ENCODE measurements at regions not wholly inside any gene's neighbourhood (a gene's known extent, or its start where the extent isn't known, plus 50 kb on each side); places are given as distances from the start of the nearest gene placed in this dataset.

DNA sequence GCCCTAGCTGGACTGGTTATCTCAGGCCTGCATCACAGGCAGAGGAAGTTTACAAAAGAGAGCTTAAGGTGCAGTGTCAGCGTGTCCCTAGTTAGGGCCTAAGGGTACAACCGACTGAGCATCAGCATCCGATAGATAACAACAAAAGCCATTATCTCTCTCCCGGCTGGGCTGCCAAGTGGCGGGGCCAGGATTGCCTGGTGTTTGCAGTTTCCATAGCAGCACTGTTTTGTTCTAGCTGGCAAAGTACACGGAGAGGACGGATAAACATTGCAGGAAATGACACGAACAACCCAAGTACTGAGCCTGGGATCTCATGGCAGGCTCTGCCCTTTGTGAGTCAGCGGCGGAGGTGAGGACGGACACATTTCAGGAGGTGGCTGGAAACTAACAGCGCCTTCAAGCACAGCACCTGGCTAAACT, 104.7 kb upstream of the NOCT start:
- peak; percentile 12 for DNase-seq (ENCODE audit: low spot score, unreplicated experiment)
- Mint-ChIP-seq H3K36me3 (ENCODE audit: insufficient read depth) (no peaks in the 10 kb centered on the region), H3K27ac (peak overlapping the region; percentile 93), H3K9me3 (ENCODE audit: low read depth) (no peaks in the 10 kb centered on the region), H3K27me3 (no peaks in the 10 kb centered on the region), H3K4me1 (ENCODE audit: low read depth) (peaks cover 54% of the 10 kb centered on the region), H3K4me3 (ENCODE audit: low read depth) (peak overlapping the region; percentile 48)
- TF ChIP-seq, protein P1, sequence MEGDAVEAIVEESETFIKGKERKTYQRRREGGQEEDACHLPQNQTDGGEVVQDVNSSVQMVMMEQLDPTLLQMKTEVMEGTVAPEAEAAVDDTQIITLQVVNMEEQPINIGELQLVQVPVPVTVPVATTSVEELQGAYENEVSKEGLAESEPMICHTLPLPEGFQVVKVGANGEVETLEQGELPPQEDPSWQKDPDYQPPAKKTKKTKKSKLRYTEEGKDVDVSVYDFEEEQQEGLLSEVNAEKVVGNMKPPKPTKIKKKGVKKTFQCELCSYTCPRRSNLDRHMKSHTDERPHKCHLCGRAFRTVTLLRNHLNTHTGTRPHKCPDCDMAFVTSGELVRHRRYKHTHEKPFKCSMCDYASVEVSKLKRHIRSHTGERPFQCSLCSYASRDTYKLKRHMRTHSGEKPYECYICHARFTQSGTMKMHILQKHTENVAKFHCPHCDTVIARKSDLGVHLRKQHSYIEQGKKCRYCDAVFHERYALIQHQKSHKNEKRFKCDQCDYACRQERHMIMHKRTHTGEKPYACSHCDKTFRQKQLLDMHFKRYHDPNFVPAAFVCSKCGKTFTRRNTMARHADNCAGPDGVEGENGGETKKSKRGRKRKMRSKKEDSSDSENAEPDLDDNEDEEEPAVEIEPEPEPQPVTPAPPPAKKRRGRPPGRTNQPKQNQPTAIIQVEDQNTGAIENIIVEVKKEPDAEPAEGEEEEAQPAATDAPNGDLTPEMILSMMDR (IDR thresholded peaks at IDR 0.05; ENCODE audit: unreplicated experiment) = no peak

DNA sequence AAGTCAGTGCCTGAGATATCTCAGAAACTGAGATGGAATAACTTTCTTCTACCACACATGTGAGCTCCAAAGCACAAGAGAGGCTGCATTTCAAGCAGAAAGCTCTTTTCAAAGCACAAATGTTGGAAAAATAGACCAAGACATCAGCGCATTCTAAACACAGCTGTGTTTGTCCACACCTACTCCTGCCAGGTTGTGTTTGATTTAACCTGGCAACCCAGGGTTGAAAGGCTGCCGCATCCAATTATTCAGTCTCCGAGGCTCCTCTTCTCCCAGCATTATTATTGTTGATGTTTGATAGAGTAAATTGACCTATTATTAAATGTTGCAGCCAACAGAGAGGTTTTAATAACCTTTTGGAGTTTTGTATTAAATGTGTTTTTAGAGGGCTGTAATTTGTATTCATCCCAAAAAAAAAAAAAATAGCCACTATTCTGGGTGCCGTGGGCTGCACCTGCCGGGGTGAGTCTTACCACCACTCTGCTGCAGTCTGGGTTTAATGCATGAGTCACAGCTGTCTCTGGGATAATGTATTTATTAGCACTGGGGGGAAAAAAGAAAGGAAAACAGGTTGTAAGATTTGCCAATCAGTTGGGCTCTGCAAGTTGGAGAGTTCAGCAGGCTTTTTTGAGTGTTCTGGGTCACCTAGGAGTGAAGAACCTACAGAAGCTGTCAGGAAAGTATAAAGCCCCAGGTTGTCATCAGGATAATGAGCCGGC, 105.2 kb upstream of the NOCT start:
- DNase-seq (ENCODE audit: low spot score, unreplicated experiment) = no peak
- Mint-ChIP-seq H3K27me3 (no peaks in the 10 kb centered on the region), H3K36me3 (ENCODE audit: insufficient read depth) (no peaks in the 10 kb centered on the region), H3K4me1 (ENCODE audit: low read depth) (peaks cover 50% of the 10 kb centered on the region), H3K9me3 (ENCODE audit: low read depth) (no peaks in the 10 kb centered on the region), H3K27ac (peak overlapping the region; percentile 93), H3K4me3 (ENCODE audit: low read depth) (peak overlapping the region; percentile 48)
- TF ChIP-seq, protein P1 (IDR thresholded peaks at IDR 0.05; ENCODE audit: unreplicated experiment) = no peak

DNA sequence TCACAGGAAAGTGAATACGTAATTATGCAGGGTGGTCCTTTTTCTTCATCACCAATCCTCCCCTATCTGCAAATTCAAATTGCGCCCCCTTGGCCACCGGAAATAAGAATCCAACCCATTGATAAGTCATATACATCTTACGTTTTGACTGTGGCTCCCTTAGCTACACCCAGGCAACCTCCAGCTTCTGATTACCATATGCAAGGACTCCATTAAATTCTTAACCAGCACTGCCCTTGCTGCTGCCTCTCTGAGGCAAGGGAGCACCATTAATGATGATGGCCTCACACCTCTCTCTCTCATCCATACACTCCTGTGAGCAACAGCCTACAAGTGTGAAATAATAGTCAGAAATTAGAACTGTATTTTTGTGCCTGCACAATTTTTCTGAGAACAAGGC, 106.0 kb upstream of the NOCT start:
- DNase-seq (ENCODE audit: low spot score, unreplicated experiment) = no peak
- H3K9me3 Mint-ChIP-seq (ENCODE audit: low read depth) = no peaks in the 10 kb centered on the region
- H3K4me3 Mint-ChIP-seq (ENCODE audit: low read depth) = no peak overlapping the region
- no peaks in the 10 kb centered on the region for H3K36me3 Mint-ChIP-seq (ENCODE audit: insufficient read depth)
- TF ChIP-seq, protein P1 (IDR thresholded peaks at IDR 0.05; ENCODE audit: unreplicated experiment) = no peak
- H3K27ac Mint-ChIP-seq = peak overlapping the region; percentile 93
- H3K27me3 Mint-ChIP-seq = no peaks in the 10 kb centered on the region
- peaks cover 57% of the 10 kb centered on the region for H3K4me1 Mint-ChIP-seq (ENCODE audit: low read depth)

DNA sequence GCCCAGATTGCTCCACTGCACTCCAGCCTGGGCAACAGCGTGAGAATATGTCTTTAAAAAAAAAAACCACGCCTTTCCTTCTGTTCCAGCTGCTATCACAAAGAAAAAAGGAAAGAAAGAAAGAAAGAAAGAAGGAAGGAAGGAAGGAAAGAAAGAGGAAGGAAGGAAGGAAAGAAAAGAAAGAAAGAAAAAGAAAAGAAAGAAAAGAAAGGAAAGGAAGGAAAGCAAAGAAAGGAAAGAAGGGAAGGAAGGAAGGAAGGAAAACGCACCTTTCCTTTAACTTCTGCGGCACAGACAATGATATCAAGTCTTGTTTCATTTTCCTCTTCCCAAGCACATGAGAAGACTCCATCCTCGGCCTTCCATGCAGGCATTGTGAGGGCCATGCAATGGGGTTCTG, 107.4 kb upstream of the NOCT start:
- Mint-ChIP-seq H3K9me3 (ENCODE audit: low read depth) (no peaks in the 10 kb centered on the region), H3K27ac (peak overlapping the region; percentile 85), H3K4me3 (ENCODE audit: low read depth) (no peak overlapping the region), H3K36me3 (ENCODE audit: insufficient read depth) (no peaks in the 10 kb centered on the region), H3K27me3 (no peaks in the 10 kb centered on the region), H3K4me1 (ENCODE audit: low read depth) (peaks cover 60% of the 10 kb centered on the region)
- TF ChIP-seq, protein P1 (IDR thresholded peaks at IDR 0.05; ENCODE audit: unreplicated experiment) = no peak
- no peak for DNase-seq (ENCODE audit: low spot score, unreplicated experiment)

DNA sequence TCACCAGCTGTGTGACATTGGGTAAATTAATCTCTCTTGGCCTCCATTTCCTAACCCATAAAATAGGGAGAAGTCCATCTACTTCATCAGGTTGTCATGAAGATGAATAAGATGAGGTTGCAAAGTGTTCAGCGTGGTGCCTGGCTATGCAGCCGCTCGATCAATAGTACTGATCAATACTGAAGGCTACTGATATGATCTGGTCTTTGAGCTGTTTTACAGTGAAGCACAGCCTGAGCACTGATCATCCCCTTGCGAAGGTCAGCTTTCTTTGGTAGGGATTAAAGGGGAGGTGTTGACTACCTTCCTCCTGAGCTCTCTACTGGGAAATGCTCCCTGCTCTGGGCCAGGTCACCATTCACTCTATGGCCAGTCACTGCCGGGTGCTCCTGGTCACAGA, 108.4 kb upstream of the NOCT start:
- peaks cover 51% of the 10 kb centered on the region for H3K4me1 Mint-ChIP-seq (ENCODE audit: low read depth)
- H3K27ac Mint-ChIP-seq = peak overlapping the region; percentile 85
- TF ChIP-seq, protein P1 (IDR thresholded peaks at IDR 0.05; ENCODE audit: unreplicated experiment) = no peak
- no peaks in the 10 kb centered on the region for H3K27me3 Mint-ChIP-seq
- DNase-seq (ENCODE audit: low spot score, unreplicated experiment) = no peak
- no peaks in the 10 kb centered on the region for H3K36me3 Mint-ChIP-seq (ENCODE audit: insufficient read depth)
- no peak overlapping the region for H3K4me3 Mint-ChIP-seq (ENCODE audit: low read depth)
- H3K9me3 Mint-ChIP-seq (ENCODE audit: low read depth) = no peaks in the 10 kb centered on the region

All from progenitor cell of endocrine pancreas (in vitro differentiated cells).